ENCODE measurements at regions not wholly inside any gene's neighbourhood (a gene's known extent, or its start where the extent isn't known, plus 50 kb on each side); places are given as distances from the start of the nearest gene placed in this dataset.

DNA sequence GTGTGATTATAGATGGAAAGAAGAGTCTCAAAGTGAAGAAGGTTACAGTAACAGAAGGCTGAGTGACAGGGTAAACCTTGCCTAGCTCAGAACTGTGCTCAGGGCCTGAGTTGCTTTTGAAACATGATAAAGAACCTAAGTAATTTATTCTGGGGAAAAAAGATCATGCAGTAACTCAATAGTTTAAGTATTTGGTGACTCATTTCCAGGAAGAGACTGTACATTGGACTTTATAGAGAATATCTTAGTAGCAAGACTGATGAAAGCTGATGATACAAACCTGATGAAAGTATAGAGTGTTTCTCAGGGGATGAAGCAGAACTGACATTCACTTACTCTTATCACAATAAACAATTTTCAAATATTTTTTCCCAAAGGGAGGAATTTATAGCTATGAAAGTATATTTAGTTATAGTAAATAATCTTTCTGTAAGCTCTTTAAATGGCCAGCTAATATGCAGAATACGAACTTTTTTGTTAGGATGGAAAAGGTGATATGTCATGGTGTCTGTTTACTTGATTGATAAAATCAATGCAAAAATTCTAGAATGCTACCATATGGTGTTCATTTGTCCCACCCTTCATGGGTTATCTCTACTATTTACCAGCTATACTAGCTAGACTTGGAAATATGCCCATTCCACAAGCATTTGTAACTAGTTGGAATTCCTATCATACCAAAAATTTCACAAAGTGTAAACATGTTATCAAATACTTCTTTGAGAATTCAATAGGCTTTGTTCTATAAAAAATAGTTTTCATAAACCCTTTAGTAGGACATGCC lies 1265.5 kb upstream of the ACVR2A start:
- WGBS, 2 donors, result 88 to 91% methylated on average over 1 of the region's 1 CpG
- no peak for DNase-seq
- Histone ChIP-seq H3K4me1 (no peaks in the 10 kb centered on the region), H3K27me3 (no peaks in the 10 kb centered on the region), H3K36me3 (no peaks in the 10 kb centered on the region), H3K9me3 (no peaks in the 10 kb centered on the region), H3K27ac (no peak overlapping the region), H3K4me3 (replicated peaks in 1 of 3) (no peak overlapping the region)
- TF ChIP-seq, protein P1, sequence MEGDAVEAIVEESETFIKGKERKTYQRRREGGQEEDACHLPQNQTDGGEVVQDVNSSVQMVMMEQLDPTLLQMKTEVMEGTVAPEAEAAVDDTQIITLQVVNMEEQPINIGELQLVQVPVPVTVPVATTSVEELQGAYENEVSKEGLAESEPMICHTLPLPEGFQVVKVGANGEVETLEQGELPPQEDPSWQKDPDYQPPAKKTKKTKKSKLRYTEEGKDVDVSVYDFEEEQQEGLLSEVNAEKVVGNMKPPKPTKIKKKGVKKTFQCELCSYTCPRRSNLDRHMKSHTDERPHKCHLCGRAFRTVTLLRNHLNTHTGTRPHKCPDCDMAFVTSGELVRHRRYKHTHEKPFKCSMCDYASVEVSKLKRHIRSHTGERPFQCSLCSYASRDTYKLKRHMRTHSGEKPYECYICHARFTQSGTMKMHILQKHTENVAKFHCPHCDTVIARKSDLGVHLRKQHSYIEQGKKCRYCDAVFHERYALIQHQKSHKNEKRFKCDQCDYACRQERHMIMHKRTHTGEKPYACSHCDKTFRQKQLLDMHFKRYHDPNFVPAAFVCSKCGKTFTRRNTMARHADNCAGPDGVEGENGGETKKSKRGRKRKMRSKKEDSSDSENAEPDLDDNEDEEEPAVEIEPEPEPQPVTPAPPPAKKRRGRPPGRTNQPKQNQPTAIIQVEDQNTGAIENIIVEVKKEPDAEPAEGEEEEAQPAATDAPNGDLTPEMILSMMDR (IDR thresholded peaks at IDR 0.05), result no peak
- TF ChIP-seq POLR2A (IDR thresholded peaks at IDR 0.05), result no peak
- intact Hi-C loops (cut with DNase I), result no loop called here

DNA sequence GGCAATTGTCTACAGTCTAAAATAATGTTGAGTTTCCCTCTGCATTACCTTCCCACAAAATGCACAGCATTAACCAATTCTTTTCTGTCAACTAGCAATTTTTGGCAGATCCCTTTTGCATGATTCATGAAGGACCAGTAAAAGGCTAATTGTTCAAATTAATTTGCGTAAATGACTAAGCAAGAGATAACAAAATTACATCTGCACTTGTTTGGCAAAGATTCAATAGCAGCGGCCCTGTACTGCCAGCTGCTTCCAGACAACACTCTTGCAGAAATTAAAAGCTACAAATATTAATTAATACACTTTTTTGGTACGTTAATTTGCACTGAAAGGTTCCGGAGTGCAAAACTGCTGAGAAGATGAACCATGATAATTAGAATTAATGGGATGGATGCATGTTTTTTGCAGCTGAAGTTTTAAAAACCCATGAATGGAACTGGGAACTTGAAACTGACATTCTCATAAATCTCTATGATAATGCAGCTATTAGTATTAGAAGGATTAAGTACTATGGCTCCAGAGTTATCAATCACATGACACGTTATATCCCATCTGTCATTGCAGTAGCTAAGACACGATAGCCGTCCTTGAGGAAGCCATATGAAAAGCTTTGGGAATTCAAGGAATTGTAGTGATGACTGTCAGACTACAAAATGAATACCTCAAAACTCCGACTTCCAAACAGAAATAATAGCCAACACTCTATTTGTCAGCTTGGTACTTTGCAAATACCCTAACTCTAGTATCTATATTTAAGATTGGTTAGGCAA lies 1268.3 kb upstream of the ACVR2A start:
- Histone ChIP-seq H3K4me3 (replicated peaks in 1 of 3) (no peak overlapping the region), H3K36me3 (no peaks in the 10 kb centered on the region), H3K9me3 (no peaks in the 10 kb centered on the region), H3K27ac (no peak overlapping the region), H3K4me1 (no peaks in the 10 kb centered on the region), H3K27me3 (no peaks in the 10 kb centered on the region)
- DNase-seq, result no peak
- TF ChIP-seq POLR2A (IDR thresholded peaks at IDR 0.05), result no peak
- TF ChIP-seq, protein P1 (IDR thresholded peaks at IDR 0.05), result no peak
- intact Hi-C loops (cut with DNase I), result no loop called here
- WGBS, 2 donors, result 83% methylated on average over 8 of the region's 8 CpGs

DNA sequence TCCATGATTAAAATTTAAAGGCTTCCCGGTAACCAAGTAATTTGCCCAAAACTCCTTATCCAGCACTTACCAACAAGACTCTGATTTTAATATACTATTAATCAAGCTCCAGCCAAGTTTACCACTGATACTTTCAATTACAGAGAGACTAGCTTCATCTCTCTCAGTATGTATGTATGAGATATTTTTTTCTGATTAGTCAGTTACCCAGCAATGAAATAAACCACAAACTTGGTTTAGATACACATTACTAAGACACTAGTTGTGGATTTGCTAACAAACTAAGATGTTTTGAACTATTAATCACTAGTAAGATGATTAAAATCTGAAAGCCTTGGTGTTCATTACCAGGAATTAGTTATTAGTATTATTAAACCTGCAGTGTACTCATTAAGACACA lies 1272.2 kb upstream of the ACVR2A start:
- no peaks in the 10 kb centered on the region for H3K36me3 ChIP-seq
- intact Hi-C loops (cut with DNase I), result no loop called here
- no peaks in the 10 kb centered on the region for H3K4me1 ChIP-seq
- H3K27ac ChIP-seq, result no peak overlapping the region
- WGBS, 2 donors, result 58 to 72% methylated on average over 1 of the region's 1 CpG
- no peak overlapping the region for H3K4me3 ChIP-seq (replicated peaks in 1 of 3)
- no peaks in the 10 kb centered on the region for H3K27me3 ChIP-seq
- no peak for DNase-seq
- H3K9me3 ChIP-seq, result no peaks in the 10 kb centered on the region
- TF ChIP-seq POLR2A (IDR thresholded peaks at IDR 0.05), result no peak
- TF ChIP-seq, protein P1 (IDR thresholded peaks at IDR 0.05), result no peak

DNA sequence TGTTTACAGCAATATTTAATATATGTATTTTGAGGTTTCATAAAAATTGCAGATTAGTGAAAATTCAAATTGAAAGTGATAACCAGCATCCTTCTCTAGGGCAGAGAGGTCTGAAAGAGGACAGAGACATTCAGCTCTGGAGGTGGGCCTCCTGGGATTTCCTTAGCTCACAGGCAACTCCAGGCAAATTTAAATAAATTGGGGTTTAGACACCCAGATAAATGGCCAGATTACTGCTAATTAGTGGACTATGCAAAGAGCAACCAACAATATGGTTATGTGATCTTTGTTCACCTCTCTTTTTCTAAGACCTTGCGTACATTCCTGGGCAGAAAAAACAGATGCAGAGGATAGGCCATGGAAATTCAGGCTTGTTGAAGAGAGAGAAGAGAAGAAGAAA lies 1282.8 kb upstream of the ACVR2A start:
- H3K27ac ChIP-seq, result no peak overlapping the region
- 95 to 96% methylated on average over 1 of the region's 1 CpG for WGBS, 2 donors
- TF ChIP-seq POLR2A (IDR thresholded peaks at IDR 0.05), result no peak
- TF ChIP-seq, protein P1 (IDR thresholded peaks at IDR 0.05), result no peak
- no peaks in the 10 kb centered on the region for H3K4me1 ChIP-seq
- DNase-seq, result no peak
- no peak overlapping the region for H3K4me3 ChIP-seq (replicated peaks in 1 of 3)
- intact Hi-C loops (cut with DNase I), result no loop called here
- H3K27me3 ChIP-seq, result no peaks in the 10 kb centered on the region
- no peaks in the 10 kb centered on the region for H3K9me3 ChIP-seq
- H3K36me3 ChIP-seq, result no peaks in the 10 kb centered on the region

DNA sequence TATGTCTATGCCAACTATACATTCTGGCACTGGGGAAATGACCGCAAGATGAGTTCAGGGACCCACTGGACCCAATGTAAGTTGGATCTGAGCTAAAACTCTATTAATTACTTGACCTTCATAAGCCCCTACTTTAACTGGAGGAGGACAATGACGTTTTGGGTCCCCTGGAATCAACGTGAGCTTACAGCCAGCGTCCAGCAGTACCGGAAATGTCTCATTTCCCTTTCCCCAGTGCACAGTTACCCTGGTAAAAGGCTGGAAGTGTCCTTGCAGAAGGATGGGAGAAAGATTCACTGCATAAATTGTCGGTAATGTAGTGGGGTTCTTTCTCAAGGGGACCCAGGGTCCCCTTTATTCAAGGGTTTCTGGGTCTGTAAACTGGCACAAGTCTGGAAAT lies 1297.6 kb upstream of the ACVR2A start:
- Histone ChIP-seq H3K27ac (no peak overlapping the region), H3K4me3 (replicated peaks in 1 of 3) (no peak overlapping the region), H3K4me1 (no peaks in the 10 kb centered on the region), H3K9me3 (no peaks in the 10 kb centered on the region), H3K36me3 (no peaks in the 10 kb centered on the region), H3K27me3 (no peaks in the 10 kb centered on the region)
- TF ChIP-seq, protein P1 (IDR thresholded peaks at IDR 0.05), result no peak
- TF ChIP-seq POLR2A (IDR thresholded peaks at IDR 0.05), result no peak
- intact Hi-C loops (cut with DNase I), result no loop called here
- DNase-seq, result no peak
- 83 to 94% methylated on average over 6 of the region's 6 CpGs for WGBS, 2 donors
